ENCODE measurements at regions not wholly inside any gene's neighbourhood (a gene's known extent, or its start where the extent isn't known, plus 50 kb on each side); places are given as distances from the start of the nearest gene placed in this dataset.

DNA sequence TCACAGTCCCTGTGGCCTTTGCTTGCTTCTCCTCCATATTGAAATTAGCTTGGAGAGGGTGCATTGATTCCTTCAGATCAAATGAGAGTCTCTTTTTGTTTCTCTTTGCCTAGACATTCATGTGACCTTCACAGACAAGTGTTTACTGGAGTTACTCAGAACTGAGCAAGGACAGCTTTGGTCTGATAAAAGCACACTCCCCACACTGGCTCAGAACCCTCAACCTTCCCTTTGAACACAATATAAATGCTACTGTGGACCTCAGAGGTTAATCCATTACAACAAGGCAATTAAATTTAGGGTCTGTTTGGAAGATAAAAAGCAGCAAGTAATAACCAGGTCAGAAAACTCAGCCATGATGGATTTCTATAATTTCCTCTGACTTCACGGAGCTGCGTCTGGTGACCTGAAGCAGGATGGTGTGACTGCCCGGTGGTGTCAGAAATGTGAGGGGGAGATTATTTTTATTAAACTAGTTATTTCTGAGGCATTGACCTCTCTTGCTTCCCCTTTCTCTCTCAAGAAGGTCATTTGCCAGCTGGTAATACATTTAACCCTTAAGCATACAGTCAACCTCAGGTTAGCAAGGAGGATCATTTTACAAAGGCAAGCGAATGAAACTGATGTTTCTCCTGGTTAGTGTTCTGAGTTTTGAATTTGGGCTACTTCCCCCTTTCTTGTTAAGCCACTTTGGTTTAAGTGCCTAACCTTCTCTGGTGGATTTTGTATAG, 208.2 kb downstream of the CLIC5 start:
- H3K4me3 Mint-ChIP-seq, result no peak overlapping the region
- H3K9me3 Mint-ChIP-seq, result no peaks in the 10 kb centered on the region
- H3K27ac Mint-ChIP-seq, result no peak overlapping the region
- H3K27me3 Mint-ChIP-seq, result no peaks in the 10 kb centered on the region
- no peaks in the 10 kb centered on the region for H3K4me1 Mint-ChIP-seq (ENCODE audit: low read depth)
- intact Hi-C loops (cut with micrococcal nuclease), result no loop called here
- no peaks in the 10 kb centered on the region for H3K36me3 Mint-ChIP-seq (ENCODE audit: low read depth)

- no peak overlapping the region for H3K27ac Mint-ChIP-seq
- H3K4me3 Mint-ChIP-seq, result no peak overlapping the region
- intact Hi-C loops (cut with micrococcal nuclease), result no loop called here
- H3K4me1 Mint-ChIP-seq (ENCODE audit: low read depth), result peaks cover 4% of the 10 kb centered on the region
- H3K36me3 Mint-ChIP-seq (ENCODE audit: low read depth), result no peaks in the 10 kb centered on the region
- H3K27me3 Mint-ChIP-seq, result no peaks in the 10 kb centered on the region
- no peaks in the 10 kb centered on the region for H3K9me3 Mint-ChIP-seq
Observed at GRCh38 chr6:45806172-45806571, 209.5 kb downstream of the CLIC5 start.

GRCh38 chr6:45803071-45803470, 212.6 kb downstream of the CLIC5 start:
- no peaks in the 10 kb centered on the region for H3K9me3 Mint-ChIP-seq
- no peaks in the 10 kb centered on the region for H3K36me3 Mint-ChIP-seq (ENCODE audit: low read depth)
- no peaks in the 10 kb centered on the region for H3K27me3 Mint-ChIP-seq
- H3K4me1 Mint-ChIP-seq (ENCODE audit: low read depth), result peaks cover 5% of the 10 kb centered on the region
- H3K27ac Mint-ChIP-seq, result no peak overlapping the region
- intact Hi-C loops (cut with micrococcal nuclease), result no loop called here
- no peak overlapping the region for H3K4me3 Mint-ChIP-seq

- H3K27ac Mint-ChIP-seq, result no peak overlapping the region
- intact Hi-C loops (cut with micrococcal nuclease), result no loop called here
- H3K4me1 Mint-ChIP-seq (ENCODE audit: low read depth), result peaks cover 5% of the 10 kb centered on the region
- no peaks in the 10 kb centered on the region for H3K36me3 Mint-ChIP-seq (ENCODE audit: low read depth)
- H3K4me3 Mint-ChIP-seq, result no peak overlapping the region
- no peaks in the 10 kb centered on the region for H3K27me3 Mint-ChIP-seq
- H3K9me3 Mint-ChIP-seq, result no peaks in the 10 kb centered on the region
Observed at GRCh38 chr6:45801471-45802289, 214.0 kb downstream of the CLIC5 start.

- H3K9me3 Mint-ChIP-seq, result no peaks in the 10 kb centered on the region
- H3K27ac Mint-ChIP-seq, result no peak overlapping the region
- H3K4me3 Mint-ChIP-seq, result no peak overlapping the region
- no peaks in the 10 kb centered on the region for H3K36me3 Mint-ChIP-seq (ENCODE audit: low read depth)
- no peaks in the 10 kb centered on the region for H3K27me3 Mint-ChIP-seq
- intact Hi-C loops (cut with micrococcal nuclease), result no loop called here
- peaks cover 5% of the 10 kb centered on the region for H3K4me1 Mint-ChIP-seq (ENCODE audit: low read depth)
Observed at GRCh38 chr6:45800911-45801310, 214.7 kb downstream of the CLIC5 start.

GRCh38 chr6:45795678-45796077, 220.0 kb downstream of the CLIC5 start:
- intact Hi-C loops (cut with micrococcal nuclease), result no loop called here
- H3K36me3 Mint-ChIP-seq (ENCODE audit: low read depth), result no peaks in the 10 kb centered on the region
- H3K4me3 Mint-ChIP-seq, result no peak overlapping the region
- no peaks in the 10 kb centered on the region for H3K4me1 Mint-ChIP-seq (ENCODE audit: low read depth)
- H3K27me3 Mint-ChIP-seq, result no peaks in the 10 kb centered on the region
- H3K9me3 Mint-ChIP-seq, result no peaks in the 10 kb centered on the region
- H3K27ac Mint-ChIP-seq, result no peak overlapping the region

GRCh38 chr6:45794465-45794864, 221.2 kb downstream of the CLIC5 start:
- Mint-ChIP-seq H3K4me1 (ENCODE audit: low read depth) (no peaks in the 10 kb centered on the region), H3K36me3 (ENCODE audit: low read depth) (no peaks in the 10 kb centered on the region), H3K4me3 (no peak overlapping the region), H3K27ac (no peak overlapping the region), H3K27me3 (no peaks in the 10 kb centered on the region), H3K9me3 (no peaks in the 10 kb centered on the region)
- intact Hi-C loops (cut with micrococcal nuclease), result no loop called here

DNA sequence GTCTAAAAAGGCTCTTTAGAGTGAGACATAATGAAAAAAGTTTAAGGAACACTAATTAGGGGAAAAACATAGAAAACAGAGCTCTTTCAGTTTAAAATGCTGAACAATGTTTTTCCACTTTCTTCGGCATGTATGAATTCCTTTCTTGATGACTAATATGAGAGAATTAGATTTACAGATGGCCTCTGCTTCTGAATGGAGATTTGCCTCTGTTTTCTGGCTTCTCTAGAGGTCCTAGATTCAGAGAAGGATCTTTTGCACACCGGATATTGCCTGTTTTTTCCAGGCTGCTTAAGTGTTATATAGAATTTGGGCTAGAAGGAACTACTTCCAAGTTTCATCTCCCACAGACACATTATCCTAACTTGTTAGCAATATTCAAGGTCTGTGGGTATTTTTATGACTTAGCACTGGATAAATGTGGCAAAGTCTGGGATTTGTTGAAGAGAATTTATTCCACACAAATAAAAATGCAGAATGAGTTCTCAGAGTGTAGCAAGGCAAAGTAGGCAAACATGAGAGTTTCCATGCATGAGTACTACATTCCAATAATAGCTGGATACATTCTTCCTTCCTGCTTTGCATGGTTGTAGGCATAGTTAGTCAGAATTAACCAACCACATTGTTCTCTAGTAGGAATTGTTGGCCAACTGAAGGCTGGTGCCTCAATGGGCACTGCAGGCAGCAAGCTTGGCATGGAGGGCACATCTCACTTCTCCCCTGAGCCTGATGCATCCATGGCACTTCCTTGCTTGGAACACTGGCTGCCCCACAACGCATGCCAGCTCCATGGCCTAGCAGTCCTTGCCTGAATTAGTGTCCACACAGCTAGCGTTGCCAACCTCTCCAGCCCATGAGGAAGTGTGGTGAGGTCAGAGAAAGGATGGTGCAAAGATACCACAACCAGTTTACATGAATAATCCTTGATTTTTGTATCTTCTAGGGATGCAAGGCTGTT, 224.2 kb downstream of the CLIC5 start:
- H3K4me3 Mint-ChIP-seq, result no peak overlapping the region
- intact Hi-C loops (cut with micrococcal nuclease), result no loop called here
- H3K36me3 Mint-ChIP-seq (ENCODE audit: low read depth), result no peaks in the 10 kb centered on the region
- H3K27me3 Mint-ChIP-seq, result no peaks in the 10 kb centered on the region
- no peak overlapping the region for H3K27ac Mint-ChIP-seq
- no peaks in the 10 kb centered on the region for H3K9me3 Mint-ChIP-seq
- no peaks in the 10 kb centered on the region for H3K4me1 Mint-ChIP-seq (ENCODE audit: low read depth)

DNA sequence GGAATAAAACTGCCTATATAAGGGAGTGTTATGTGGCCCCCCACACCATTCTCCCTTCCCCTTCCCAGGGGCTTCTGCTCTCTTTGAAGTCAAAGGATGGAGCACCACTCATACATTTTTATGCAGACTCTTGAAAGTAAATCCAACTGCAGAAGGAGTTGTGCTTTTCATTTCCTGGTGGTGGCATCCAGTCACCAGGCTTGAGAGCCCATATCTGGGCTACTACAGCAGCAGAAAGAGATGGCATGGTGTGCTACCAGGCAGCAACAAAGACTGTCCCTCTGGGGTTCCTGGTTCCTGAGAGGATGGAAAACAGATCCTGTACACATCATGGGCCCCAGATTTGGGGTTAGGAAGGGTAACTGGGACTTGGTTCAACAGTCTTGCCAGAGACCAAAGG, 226.4 kb downstream of the CLIC5 start:
- Mint-ChIP-seq H3K27ac (no peak overlapping the region), H3K9me3 (no peaks in the 10 kb centered on the region), H3K27me3 (no peaks in the 10 kb centered on the region), H3K36me3 (ENCODE audit: low read depth) (no peaks in the 10 kb centered on the region), H3K4me3 (no peak overlapping the region), H3K4me1 (ENCODE audit: low read depth) (no peaks in the 10 kb centered on the region)
- intact Hi-C loops (cut with micrococcal nuclease), result no loop called here

DNA sequence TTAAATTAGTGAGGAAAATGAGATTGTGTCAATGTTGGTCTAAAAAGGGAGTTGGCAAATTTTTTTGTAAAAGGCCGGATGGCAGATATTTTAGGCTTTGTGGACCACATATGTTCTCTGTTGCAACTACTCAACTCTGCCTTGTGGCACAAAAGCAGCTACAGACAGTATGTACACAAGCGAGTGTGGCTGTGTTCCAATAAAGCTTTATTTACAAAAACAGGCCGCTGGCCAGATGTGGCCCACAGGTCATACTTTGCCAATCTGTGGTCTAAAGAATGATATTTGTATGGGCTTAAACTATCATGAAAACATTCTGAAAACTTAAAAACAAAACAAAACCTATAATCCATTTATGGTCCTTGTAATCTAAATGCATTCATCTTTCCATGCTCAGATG, 228.3 kb downstream of the CLIC5 start:
- Mint-ChIP-seq H3K27ac (no peak overlapping the region), H3K4me1 (ENCODE audit: low read depth) (no peaks in the 10 kb centered on the region), H3K4me3 (no peak overlapping the region), H3K36me3 (ENCODE audit: low read depth) (no peaks in the 10 kb centered on the region), H3K9me3 (no peaks in the 10 kb centered on the region), H3K27me3 (no peaks in the 10 kb centered on the region)
- intact Hi-C loops (cut with micrococcal nuclease), result no loop called here

- H3K4me3 Mint-ChIP-seq, result no peak overlapping the region
- H3K27ac Mint-ChIP-seq, result no peak overlapping the region
- no peaks in the 10 kb centered on the region for H3K9me3 Mint-ChIP-seq
- no peaks in the 10 kb centered on the region for H3K27me3 Mint-ChIP-seq
- no peaks in the 10 kb centered on the region for H3K4me1 Mint-ChIP-seq (ENCODE audit: low read depth)
- H3K36me3 Mint-ChIP-seq (ENCODE audit: low read depth), result no peaks in the 10 kb centered on the region
- intact Hi-C loops (cut with micrococcal nuclease), result no loop called here
Observed at GRCh38 chr6:45786355-45786781, 229.3 kb downstream of the CLIC5 start.

DNA sequence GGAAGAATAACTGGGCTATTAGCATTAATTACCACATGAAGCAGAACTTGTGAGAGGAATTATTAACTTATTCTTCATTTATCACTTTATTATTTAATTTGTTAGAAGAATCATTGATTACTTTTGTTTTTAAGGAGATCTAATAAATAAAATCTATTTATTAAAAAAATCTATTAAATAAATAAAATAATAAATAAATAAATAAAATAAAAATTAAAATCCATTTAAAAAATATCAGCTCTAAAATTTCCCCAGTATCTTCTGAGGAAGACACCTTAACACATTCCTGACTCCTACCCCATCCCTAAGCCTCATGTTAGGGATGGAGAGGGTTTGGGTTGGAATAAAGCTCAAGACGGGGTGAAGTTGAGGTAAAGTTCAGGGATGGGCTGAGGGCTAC, 231.4 kb downstream of the CLIC5 start:
- no peak overlapping the region for H3K4me3 Mint-ChIP-seq
- no peak overlapping the region for H3K27ac Mint-ChIP-seq
- no peaks in the 10 kb centered on the region for H3K9me3 Mint-ChIP-seq
- no peaks in the 10 kb centered on the region for H3K4me1 Mint-ChIP-seq (ENCODE audit: low read depth)
- no peaks in the 10 kb centered on the region for H3K36me3 Mint-ChIP-seq (ENCODE audit: low read depth)
- intact Hi-C loops (cut with micrococcal nuclease), result no loop called here
- H3K27me3 Mint-ChIP-seq, result no peaks in the 10 kb centered on the region

- intact Hi-C loops (cut with micrococcal nuclease), result no loop called here
- H3K27ac Mint-ChIP-seq, result no peak overlapping the region
- no peaks in the 10 kb centered on the region for H3K9me3 Mint-ChIP-seq
- no peaks in the 10 kb centered on the region for H3K27me3 Mint-ChIP-seq
- H3K4me3 Mint-ChIP-seq, result no peak overlapping the region
- no peaks in the 10 kb centered on the region for H3K4me1 Mint-ChIP-seq (ENCODE audit: low read depth)
- no peaks in the 10 kb centered on the region for H3K36me3 Mint-ChIP-seq (ENCODE audit: low read depth)
Observed at GRCh38 chr6:45783716-45784115, 231.9 kb downstream of the CLIC5 start.

GRCh38 chr6:45781890-45782289, 233.8 kb downstream of the CLIC5 start:
- Mint-ChIP-seq H3K4me3 (no peak overlapping the region), H3K27me3 (no peaks in the 10 kb centered on the region), H3K4me1 (ENCODE audit: low read depth) (no peaks in the 10 kb centered on the region), H3K27ac (no peak overlapping the region), H3K9me3 (no peaks in the 10 kb centered on the region), H3K36me3 (ENCODE audit: low read depth) (no peaks in the 10 kb centered on the region)
- intact Hi-C loops (cut with micrococcal nuclease), result no loop called here

Measured in dendritic cell treated with granulocyte-macrophage colony-stimulating factor and Interleukin-4, amounts not matched to agents 40 ng/mL and 50 ng/mL, for 4 days (primary cell).